HEK293 (cell line): ENCODE measurements at regions not wholly inside any gene's neighbourhood (a gene's known extent, or its start where the extent isn't known, plus 50 kb on each side); places are given as distances from the start of the nearest gene placed in this dataset.

Source experiments
- CTCF ChIP-seq: fragments of 450-650 bp; formaldehyde crosslinking; IDR thresholded peaks from 2 replicates; pipeline ENCODE4 v1.5.1; 2016; ENCODE audit warnings: missing biosample characterization, missing genetic modification characterization
- ZNF10 ChIP-seq: fragments of 450-650 bp; formaldehyde crosslinking; IDR thresholded peaks from 2 replicates; pipeline ENCODE4 v1.5.1; 2017; ENCODE audit warnings: missing biosample characterization, missing genetic modification characterization

DNA sequence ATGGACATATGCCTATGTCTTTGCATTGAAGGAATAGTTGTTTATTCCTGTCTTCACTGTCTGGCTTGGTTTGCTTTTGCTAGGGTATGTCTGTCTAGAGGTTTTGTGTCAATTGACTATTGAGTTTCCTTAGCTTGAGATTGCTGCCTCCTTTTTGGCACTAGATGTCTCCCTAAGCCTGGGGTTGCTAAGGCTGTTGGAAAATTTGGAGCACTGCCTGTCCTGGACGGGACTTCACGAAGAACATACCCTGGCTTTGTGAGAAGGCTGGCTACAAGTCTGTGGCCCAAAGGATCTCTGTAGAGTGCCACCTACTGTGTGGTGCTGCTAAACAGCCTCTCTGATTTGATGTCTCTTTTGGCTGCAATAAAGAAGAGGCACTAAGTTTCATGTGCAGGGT is 183.8 kb upstream of the NUDT10 start:
- TF ChIP-seq ZNF10 (tag by site-specific recombination) (no peak), CTCF (no peak)
